Panc1 (cell line): ENCODE measurements at regions not wholly inside any gene's neighbourhood (a gene's known extent, or its start where the extent isn't known, plus 50 kb on each side); places are given as distances from the start of the nearest gene placed in this dataset.

Experiments
- ATAC-seq: fragments of 200-7000 bp; cut with Tn5 transposase; 2 replicates; pipeline ENCODE4 v1.9.1; 2020; ENCODE audit warnings: mild to moderate bottlenecking, moderate library complexity
- BruUV-seq: library from RNA; stranded (reverse); fragments of 400-500 nt; replicated peaks from 2 replicates; lab custom pipeline; 2021; lab: Mats Ljungman, UMichigan
- CTCF ChIA-PET: fragments of 300-600 bp; sonication (Branson Sonifier 250); formaldehyde crosslinking; loops from one replicate; lab custom pipeline; 2022; ENCODE audit warnings: antibody characterized with exemption; lab: Charles Lee
- POLR2A ChIA-PET: fragments of 300-600 bp; sonication (Branson Sonifier 250); formaldehyde crosslinking; loops from one replicate; lab custom pipeline; 2022; ENCODE audit warnings: antibody characterized with exemption; lab: Charles Lee
- DNase-seq: peaks from one replicate; pipeline ENCODE4 v3.0.0-alpha.2; 2010; ENCODE audit warnings: low read depth, low spot score
- H3K27ac ChIP-seq: 2 replicates; pipeline ENCODE4 v1.5.1; 2011; ENCODE audit warnings: mild to moderate bottlenecking, low read length, inconsistent platforms
- H3K27me3 ChIP-seq: fragments of 200-500 bp; sonication (Bioruptor generic); 2 replicates; pipeline ENCODE4 v1.6.0; 2014; ENCODE audit warnings: low read length, inconsistent platforms; ENCODE audit not compliant: control insufficient read depth, insufficient read depth
- H3K36me3 ChIP-seq: fragments of 200-500 bp; sonication (Bioruptor generic); 2 replicates; pipeline ENCODE4 v1.5.1; 2014; ENCODE audit warnings: inconsistent platforms, mild to moderate bottlenecking, low read length, moderate library complexity; ENCODE audit not compliant: control insufficient read depth, insufficient read depth
- H3K4me1 ChIP-seq: 2 replicates; pipeline ENCODE4 v1.5.1; 2011; ENCODE audit warnings: inconsistent platforms, mild to moderate bottlenecking, low read length, moderate library complexity; ENCODE audit not compliant: control insufficient read depth, insufficient read depth
- H3K4me3 ChIP-seq, 2 experiments: 2 replicates each; pipeline ENCODE4 v1.5.1; 2011 to 2012; ENCODE audit warnings: low read depth in 2 of 2, low read length in 2 of 2, mild to moderate bottlenecking in 2 of 2, inconsistent platforms in 1 of 2, moderate library complexity in 1 of 2
- H3K9me3 ChIP-seq: fragments of 200-500 bp; sonication (Bioruptor generic); 2 replicates; pipeline ENCODE4 v1.5.1; 2014; ENCODE audit warnings: low read depth, mild to moderate bottlenecking, inconsistent platforms, low read length, moderate library complexity; ENCODE audit not compliant: control insufficient read depth, insufficient read depth
- CTCF ChIP-seq: fragments of 450-650 bp; IDR thresholded peaks from 2 replicates; pipeline ENCODE4 v1.5.1; 2017; ENCODE audit warnings: mild to moderate bottlenecking
- POLR2AphosphoS5 ChIP-seq: IDR thresholded peaks from 2 replicates; pipeline ENCODE4 v1.6.1; 2012; ENCODE audit warnings: mild to moderate bottlenecking, low read depth, low read length, moderate library complexity
- REST ChIP-seq, 2 experiments: IDR thresholded peaks; 2 replicates each; pipeline ENCODE4 v1.6.1; 2011 to 2012; ENCODE audit warnings: low read depth in 2 of 2, control low read depth in 1 of 2, low read length in 1 of 2, mild to moderate bottlenecking in 1 of 2, moderate library complexity in 1 of 2; ENCODE audit not compliant: insufficient read depth in 1 of 2
- SIN3A ChIP-seq: IDR thresholded peaks from 2 replicates; pipeline ENCODE4 v1.6.1; 2012; ENCODE audit warnings: low read depth, mild to moderate bottlenecking, low read length, moderate library complexity, borderline replicate concordance; ENCODE audit not compliant: insufficient read depth
- in situ Hi-C: cut with HindIII; loops from 2 replicates; pipeline ENCODE4 v1.10.0; 2016; ENCODE audit warnings: low sequenced_read_pairs, low pct_unique_long_range_greater_than_20kb
- intact Hi-C: fragments of 100-400 bp; cut with micrococcal nuclease; formaldehyde crosslinking; loops from one replicate; pipeline ENCODE4 v1.10.0; 2022; ENCODE audit not compliant: unreplicated experiment

DNA sequence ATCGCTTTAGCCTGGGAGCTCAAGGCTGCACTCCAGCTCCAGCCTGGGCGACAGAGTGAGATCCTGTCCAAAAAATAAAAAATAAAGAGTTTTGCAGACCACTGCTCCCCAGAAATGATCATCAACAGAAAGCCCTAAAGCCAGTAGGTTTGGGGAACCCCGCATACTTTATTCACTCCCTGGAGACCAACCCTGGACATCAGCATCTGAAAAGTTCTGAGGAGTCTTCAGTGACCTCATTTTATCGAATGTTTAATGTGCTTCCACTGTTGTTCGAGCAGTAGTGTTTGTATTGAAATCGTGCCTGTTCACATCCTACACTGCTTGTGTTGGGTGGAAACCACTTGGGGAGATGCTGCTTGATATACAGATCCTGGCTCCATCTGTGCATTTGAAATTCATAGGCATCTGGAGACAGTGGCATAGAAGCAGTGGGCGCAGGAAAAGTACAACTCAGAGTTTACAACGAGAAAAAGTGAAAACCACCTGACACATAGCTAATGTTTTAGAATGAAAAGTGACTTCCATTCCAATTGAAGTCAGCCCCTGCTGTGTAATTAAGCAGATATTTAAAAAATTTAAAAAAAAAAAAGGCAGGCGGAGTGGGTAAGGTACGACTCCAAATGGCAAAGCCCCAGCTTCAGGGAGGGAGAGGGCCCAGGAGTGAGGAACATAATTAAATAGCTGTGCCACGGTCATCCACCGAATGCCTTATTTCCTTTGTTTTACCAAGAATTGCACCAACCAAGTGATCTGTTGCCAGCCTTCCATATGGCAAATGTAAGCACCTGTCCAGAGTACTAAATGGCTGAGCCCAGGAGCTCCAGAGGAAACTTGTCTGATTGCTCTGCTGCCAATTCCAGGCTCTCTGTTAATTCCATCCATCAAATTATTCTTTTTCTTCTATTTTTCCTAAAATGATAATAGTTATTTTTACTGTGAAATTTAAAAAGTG is 100.4 kb upstream of the NAA20 start:
- H3K4me1 ChIP-seq = peaks cover 17% of the 10 kb centered on the region
- no peaks in the 10 kb centered on the region for H3K36me3 ChIP-seq
- in situ Hi-C loops (no loop called here), intact Hi-C loops (no loop called here)
- TF ChIP-seq POLR2AphosphoS5 (no peak), CTCF (no peak)
- peak overlapping the region; percentile 13; the same call in 1 of the 2 replicates for H3K27ac ChIP-seq
- CTCF ChIA-PET = no interaction called here
- H3K4me3 ChIP-seq = no peak overlapping the region
- H3K9me3 ChIP-seq = no peaks in the 10 kb centered on the region
- ATAC-seq = no peak
- no peak for DNase-seq
- POLR2A ChIA-PET = no interaction called here
- no peaks in the 10 kb centered on the region for H3K27me3 ChIP-seq
- no TSS peak for BruUV-seq

GRCh38 chr20:19918965-19919329 is 98.2 kb upstream of the NAA20 start:
- Histone ChIP-seq H3K36me3 (no peaks in the 10 kb centered on the region), H3K9me3 (no peaks in the 10 kb centered on the region), H3K27me3 (no peaks in the 10 kb centered on the region), H3K4me3 (no peak overlapping the region), H3K4me1 (peaks cover 15% of the 10 kb centered on the region), H3K27ac (no peak overlapping the region)
- DNase-seq (no peak), ATAC-seq (no peak)
- TF ChIP-seq CTCF (no peak), SIN3A (no peak), REST (IDR thresholded peaks at IDR 0.05; ENCODE audit: insufficient read depth in 1 of 2, low read depth in 2 of 2, low read length in 1 of 2) (no peak), POLR2AphosphoS5 (no peak)
- ChIA-PET CTCF (no interaction called here), POLR2A (no interaction called here)
- BruUV-seq = no TSS peak
- in situ Hi-C loops (no loop called here), intact Hi-C loops (no loop called here)
